ENCODE measurements at regions not wholly inside any gene's neighbourhood (a gene's known extent, or its start where the extent isn't known, plus 50 kb on each side); places are given as distances from the start of the nearest gene placed in this dataset.

- WGBS, 2 donors, result 81 to 84% methylated on average over 19 of the region's 19 CpGs
These were observed 1511.1 kb downstream of the BRD1 start for GRCh38 chr22:48316257-48317250.

GRCh38 chr22:48315439-48316256, 1512.0 kb downstream of the BRD1 start:
- TF ChIP-seq CTCF (IDR thresholded peaks at IDR 0.05) (no peak), POLR2A (IDR thresholded peaks at IDR 0.05) (no peak), POLR2AphosphoS5 (IDR thresholded peaks at IDR 0.05) (no peak), EP300 (IDR thresholded peaks at IDR 0.05) (no peak)
- WGBS, 2 donors, result 88 to 89% methylated on average over 23 of the region's 23 CpGs
- no peak overlapping the region for H3K4me3 ChIP-seq

More at GRCh38 chr22:48316257-48317250, 1511.1 kb downstream of the BRD1 start:
- Histone ChIP-seq H3K4me3 (no peak overlapping the region), H3K27me3 (peaks cover 0 to 3% (median 0%) of the 10 kb centered on the region in 3 donors), H3K36me3 (no peaks in the 10 kb centered on the region), H3K27ac (no peak overlapping the region), H3K4me1 (peaks cover 0 to 11% (median 9%) of the 10 kb centered on the region in 4 donors), H3K9me3 (no peaks in the 10 kb centered on the region)
- intact Hi-C loops (cut with DNase I), result no loop called here
- TF ChIP-seq CTCF (IDR thresholded peaks at IDR 0.05) (no peak), POLR2AphosphoS5 (IDR thresholded peaks at IDR 0.05) (no peak), EP300 (IDR thresholded peaks at IDR 0.05) (no peak), POLR2A (IDR thresholded peaks at IDR 0.05) (no peak)
- peak; percentile 37 for DNase-seq

GRCh38 chr22:48314073-48314472, 1513.6 kb downstream of the BRD1 start:
- WGBS, 2 donors, result 62 to 73% methylated on average over 6 of the region's 6 CpGs
- no peak overlapping the region for H3K4me3 ChIP-seq
- no peak for TF ChIP-seq POLR2AphosphoS5 (IDR thresholded peaks at IDR 0.05)
- no peak for TF ChIP-seq CTCF (IDR thresholded peaks at IDR 0.05)
- no peak for TF ChIP-seq POLR2A (IDR thresholded peaks at IDR 0.05)
- TF ChIP-seq EP300 (IDR thresholded peaks at IDR 0.05), result no peak
- no peak for DNase-seq
- H3K4me1 ChIP-seq, result no peaks in the 10 kb centered on the region
- intact Hi-C loops (cut with DNase I), result no loop called here
- H3K27ac ChIP-seq, result no peak overlapping the region
- no peaks in the 10 kb centered on the region for H3K36me3 ChIP-seq
- peaks cover 0 to 3% (median 0%) of the 10 kb centered on the region in 3 donors for H3K27me3 ChIP-seq
- H3K9me3 ChIP-seq, result no peaks in the 10 kb centered on the region

More at GRCh38 chr22:48315439-48316256, 1512.0 kb downstream of the BRD1 start:
- H3K4me1 ChIP-seq, result peaks cover 0 to 2% (median under 1%) of the 10 kb centered on the region in 4 donors
- H3K27me3 ChIP-seq, result peaks cover 0 to 3% (median 0%) of the 10 kb centered on the region in 3 donors
- peak; percentile 62 for DNase-seq
- H3K27ac ChIP-seq, result no peak overlapping the region
- H3K36me3 ChIP-seq, result no peaks in the 10 kb centered on the region
- no peaks in the 10 kb centered on the region for H3K9me3 ChIP-seq
- intact Hi-C loops (cut with DNase I), result no loop called here

GRCh38 chr22:48313175-48313830, 1514.4 kb downstream of the BRD1 start:
- 71 to 84% methylated on average over 14 of the region's 14 CpGs for WGBS, 2 donors
- H3K4me1 ChIP-seq, result no peaks in the 10 kb centered on the region
- no peak for DNase-seq

More at GRCh38 chr22:48313175-48313830, 1514.4 kb downstream of the BRD1 start:
- intact Hi-C loops (cut with DNase I), result no loop called here
- no peak for TF ChIP-seq POLR2AphosphoS5 (IDR thresholded peaks at IDR 0.05)
- Histone ChIP-seq H3K27me3 (peaks cover 0 to 3% (median 0%) of the 10 kb centered on the region in 3 donors), H3K36me3 (no peaks in the 10 kb centered on the region), H3K4me3 (no peak overlapping the region), H3K27ac (no peak overlapping the region), H3K9me3 (no peaks in the 10 kb centered on the region)
